HFF-Myc (cell line): ENCODE measurements at regions not wholly inside any gene's neighbourhood (a gene's known extent, or its start where the extent isn't known, plus 50 kb on each side); places are given as distances from the start of the nearest gene placed in this dataset.
A peak's percentile ranks its signal among the peaks of the same experiment; 100 is the strongest.

ENCODE experiments used
- DNase-seq: peaks from one replicate; pipeline ENCODE4 v3.0.0-alpha.2; 2011; ENCODE audit warnings: low read depth; ENCODE audit errors: extremely low read depth
- H3K4me3 ChIP-seq: replicated peaks from 2 replicates; pipeline ENCODE4 v1.5.1; 2011; ENCODE audit warnings: low read depth, mild to moderate bottlenecking, control low read depth, low read length
- TF ChIP-seq, protein P1 (sequence below): IDR thresholded peaks from 2 replicates; pipeline ENCODE4 v1.5.1; 2012; ENCODE audit warnings: mild to moderate bottlenecking, low read depth, low read length, control low read depth; ENCODE audit errors: missing control alignments

DNA sequence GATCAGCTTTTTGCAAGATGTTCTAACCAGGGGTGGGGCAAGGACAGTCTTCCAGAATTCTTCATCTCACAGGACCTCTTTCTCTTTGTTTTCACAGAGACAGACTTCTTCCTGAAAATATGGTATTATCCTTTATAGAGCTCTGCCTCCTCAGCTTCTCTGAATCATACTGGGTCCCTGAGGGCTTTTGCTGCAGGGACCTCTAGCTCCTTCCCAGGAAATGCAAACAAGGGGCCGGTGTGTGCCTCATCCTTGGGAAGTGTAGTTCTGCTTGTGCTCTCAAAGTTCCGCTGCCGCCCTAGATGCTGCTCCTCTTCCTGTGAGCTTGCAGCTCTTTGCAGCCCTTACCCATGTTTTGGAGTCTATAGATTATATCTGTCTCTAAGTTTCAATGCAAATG is 99.5 kb upstream of the NPAS2 start:
- TF ChIP-seq, protein P1, sequence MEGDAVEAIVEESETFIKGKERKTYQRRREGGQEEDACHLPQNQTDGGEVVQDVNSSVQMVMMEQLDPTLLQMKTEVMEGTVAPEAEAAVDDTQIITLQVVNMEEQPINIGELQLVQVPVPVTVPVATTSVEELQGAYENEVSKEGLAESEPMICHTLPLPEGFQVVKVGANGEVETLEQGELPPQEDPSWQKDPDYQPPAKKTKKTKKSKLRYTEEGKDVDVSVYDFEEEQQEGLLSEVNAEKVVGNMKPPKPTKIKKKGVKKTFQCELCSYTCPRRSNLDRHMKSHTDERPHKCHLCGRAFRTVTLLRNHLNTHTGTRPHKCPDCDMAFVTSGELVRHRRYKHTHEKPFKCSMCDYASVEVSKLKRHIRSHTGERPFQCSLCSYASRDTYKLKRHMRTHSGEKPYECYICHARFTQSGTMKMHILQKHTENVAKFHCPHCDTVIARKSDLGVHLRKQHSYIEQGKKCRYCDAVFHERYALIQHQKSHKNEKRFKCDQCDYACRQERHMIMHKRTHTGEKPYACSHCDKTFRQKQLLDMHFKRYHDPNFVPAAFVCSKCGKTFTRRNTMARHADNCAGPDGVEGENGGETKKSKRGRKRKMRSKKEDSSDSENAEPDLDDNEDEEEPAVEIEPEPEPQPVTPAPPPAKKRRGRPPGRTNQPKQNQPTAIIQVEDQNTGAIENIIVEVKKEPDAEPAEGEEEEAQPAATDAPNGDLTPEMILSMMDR = no peak
- DNase-seq = no peak
- no peak overlapping the region for H3K4me3 ChIP-seq

DNA sequence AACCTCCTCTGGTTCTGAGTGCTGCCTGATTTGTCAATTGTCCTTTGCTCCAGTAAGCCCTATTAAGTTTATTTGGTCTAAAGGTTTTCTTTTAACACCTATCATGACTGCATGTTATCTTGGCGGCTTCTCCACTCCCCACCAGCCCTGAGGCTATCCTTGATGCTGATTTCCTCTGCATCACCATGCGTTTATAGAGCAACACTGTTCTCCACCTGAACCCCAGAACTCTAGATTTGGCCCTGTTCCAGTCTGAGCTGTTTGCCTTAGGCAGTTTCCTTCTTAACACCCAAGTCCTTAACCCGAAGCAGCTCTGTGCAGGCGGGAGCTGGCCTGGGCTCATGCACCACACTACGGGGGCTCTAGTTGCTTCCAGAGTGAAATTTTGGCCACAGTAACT is 98.2 kb upstream of the NPAS2 start:
- no peak for DNase-seq
- no peak overlapping the region for H3K4me3 ChIP-seq
- TF ChIP-seq, protein P1 = no peak

DNA sequence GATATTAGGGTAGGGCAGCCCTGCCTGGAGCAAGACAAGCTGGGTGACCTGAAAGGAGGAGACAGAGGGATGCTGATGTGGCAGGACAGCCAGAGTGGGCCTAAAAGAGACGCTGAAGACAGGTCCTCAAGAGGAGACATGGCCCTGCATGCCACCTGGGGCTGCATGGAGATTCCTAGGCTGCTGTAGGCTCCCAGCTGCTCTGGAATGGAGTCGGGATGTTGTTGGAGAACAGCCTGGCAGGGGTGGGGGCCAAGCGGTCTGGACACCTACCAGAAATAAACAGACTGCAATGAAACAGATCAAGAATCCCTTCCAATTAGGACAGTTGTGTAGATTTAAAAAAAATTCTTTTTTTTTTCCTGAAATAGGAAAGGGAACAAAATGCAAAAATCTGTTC is 97.8 kb upstream of the NPAS2 start:
- TF ChIP-seq, protein P1 = no peak
- no peak for DNase-seq
- H3K4me3 ChIP-seq = no peak overlapping the region

DNA sequence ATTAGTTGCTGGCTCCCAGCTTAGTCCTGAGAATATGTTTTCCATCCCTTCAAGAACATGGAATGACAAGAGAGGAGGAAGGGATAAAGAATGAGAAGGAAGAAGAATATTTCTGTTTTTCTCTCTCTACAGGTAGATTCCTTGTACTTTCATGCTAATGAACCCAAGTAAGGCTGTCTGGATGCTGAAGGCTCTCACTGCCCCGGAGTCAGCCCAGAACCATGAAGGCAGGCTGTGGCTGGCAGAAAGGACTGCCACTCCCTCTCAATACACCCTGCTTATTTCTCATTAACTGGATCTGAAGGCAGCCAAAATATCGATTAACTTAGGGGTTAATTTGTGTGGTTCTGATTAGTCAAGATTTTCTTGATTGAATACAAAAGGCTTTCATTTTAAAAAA is 93.1 kb upstream of the NPAS2 start:
- DNase-seq = no peak
- TF ChIP-seq, protein P1 = no peak

DNA sequence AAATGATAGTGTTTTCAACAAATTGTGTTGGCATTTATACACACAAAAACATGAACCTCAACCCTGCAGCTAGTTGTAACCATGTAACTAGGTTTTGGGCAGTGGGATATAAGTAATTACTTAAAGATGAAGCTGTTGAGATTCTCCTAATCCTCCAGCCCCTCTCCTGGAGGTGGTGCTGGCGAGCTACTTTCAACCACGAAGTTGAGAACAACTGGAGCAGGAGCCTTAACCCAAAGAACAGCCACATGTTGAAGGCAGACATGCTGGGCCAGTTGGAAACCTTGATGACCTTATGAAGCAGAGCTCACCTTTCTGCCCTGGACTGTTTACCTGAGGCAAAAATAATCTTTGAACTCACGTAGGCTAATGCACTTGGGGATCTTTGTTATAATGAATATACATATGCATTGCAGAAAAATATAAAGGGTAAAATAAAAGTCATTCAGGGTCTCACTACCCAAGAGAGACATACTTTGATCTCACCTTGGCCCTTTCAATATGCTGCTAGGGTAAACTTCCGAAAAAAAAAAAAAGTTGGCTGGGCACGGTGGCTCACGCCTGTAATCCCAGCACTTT is 89.6 kb upstream of the NPAS2 start:
- TF ChIP-seq, protein P1 = peak; percentile 79
- DNase-seq = peak; percentile 47
- H3K4me3 ChIP-seq = no peak overlapping the region

More for the DNA sequence above, 93.1 kb upstream of the NPAS2 start:
- H3K4me3 ChIP-seq = no peak overlapping the region

DNA sequence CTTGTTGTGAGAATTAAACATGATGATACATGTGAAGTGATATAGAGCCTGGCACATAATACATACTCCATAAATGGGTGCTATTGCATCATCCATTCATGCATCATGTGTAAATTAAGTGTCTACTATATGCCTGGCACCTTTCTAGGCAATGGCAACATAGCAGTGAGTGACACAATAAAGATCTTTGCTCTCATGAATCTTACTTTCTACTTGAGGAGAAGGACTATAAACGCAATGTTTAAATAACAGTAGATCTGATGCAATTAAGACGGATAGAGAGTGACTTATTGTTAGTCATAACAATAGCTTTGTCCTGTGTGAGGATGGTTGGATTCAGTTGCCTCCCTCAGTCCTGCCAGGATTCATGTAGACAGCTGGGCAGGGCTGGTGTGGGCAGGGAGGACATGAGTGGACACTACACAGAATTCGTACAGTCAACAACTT is 88.4 kb upstream of the NPAS2 start:
- TF ChIP-seq, protein P1 = no peak
- no peak for DNase-seq
- H3K4me3 ChIP-seq = no peak overlapping the region

DNA sequence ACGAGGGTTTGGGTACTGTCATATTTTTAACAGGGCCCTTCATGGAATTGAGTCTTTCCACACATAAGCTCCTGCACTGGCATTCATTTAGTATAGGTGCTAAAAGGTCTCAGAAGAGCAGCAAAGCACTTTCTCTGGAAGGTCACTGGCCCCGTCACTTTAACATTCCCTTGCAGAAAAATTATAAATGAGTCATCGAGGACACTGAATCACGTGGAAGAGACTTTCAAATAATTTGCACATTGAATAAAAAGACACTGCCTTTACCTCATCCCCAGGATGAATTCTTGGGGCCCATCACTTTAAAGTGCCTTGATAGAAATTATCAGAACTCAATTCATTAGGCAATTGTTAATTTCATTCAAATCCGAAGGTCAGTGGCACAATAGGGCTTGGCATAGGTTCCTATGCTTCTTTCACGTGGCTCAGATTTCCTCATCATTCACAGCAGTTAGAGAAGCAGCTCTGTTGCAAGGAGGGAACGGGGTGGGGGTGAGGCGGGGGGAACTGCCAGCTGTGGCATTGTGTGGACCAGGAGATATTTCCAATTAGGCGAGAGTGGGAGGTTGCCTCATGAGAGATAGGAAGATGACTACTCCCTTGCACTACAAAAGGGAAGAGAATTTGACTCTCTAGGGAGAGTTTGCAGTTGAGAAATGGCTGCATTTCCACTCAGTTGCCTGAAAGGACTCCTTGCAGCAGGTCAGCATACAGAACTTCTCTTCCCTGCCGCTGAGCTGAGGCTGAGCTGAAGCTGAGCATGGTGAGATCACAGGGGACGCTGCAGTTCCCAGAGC is 86.3 kb upstream of the NPAS2 start:
- TF ChIP-seq, protein P1 = no peak
- H3K4me3 ChIP-seq = no peak overlapping the region
- DNase-seq = no peak
